ENCODE measurements at regions not wholly inside any gene's neighbourhood (a gene's known extent, or its start where the extent isn't known, plus 50 kb on each side); places are given as distances from the start of the nearest gene placed in this dataset.

GRCh38 chr15:66935688-66936087 lies 129.7 kb upstream of the SMAD3 start:
- no peak for TF ChIP-seq ZFX (IDR thresholded peaks at IDR 0.05)
- TF ChIP-seq CTCF (conservative IDR thresholded peaks at IDR 0.05): no peak
- no peak overlapping the region for H3K27ac ChIP-seq

GRCh38 chr15:66936109-66936860 lies 129.1 kb upstream of the SMAD3 start:
- no peak for TF ChIP-seq ZFX (IDR thresholded peaks at IDR 0.05)
- TF ChIP-seq CTCF (conservative IDR thresholded peaks at IDR 0.05): no peak
- no peak overlapping the region for H3K27ac ChIP-seq

GRCh38 chr15:66936861-66937582 lies 128.4 kb upstream of the SMAD3 start:
- TF ChIP-seq ZFX (IDR thresholded peaks at IDR 0.05): no peak
- no peak for TF ChIP-seq CTCF (conservative IDR thresholded peaks at IDR 0.05)
- no peak overlapping the region for H3K27ac ChIP-seq

DNA sequence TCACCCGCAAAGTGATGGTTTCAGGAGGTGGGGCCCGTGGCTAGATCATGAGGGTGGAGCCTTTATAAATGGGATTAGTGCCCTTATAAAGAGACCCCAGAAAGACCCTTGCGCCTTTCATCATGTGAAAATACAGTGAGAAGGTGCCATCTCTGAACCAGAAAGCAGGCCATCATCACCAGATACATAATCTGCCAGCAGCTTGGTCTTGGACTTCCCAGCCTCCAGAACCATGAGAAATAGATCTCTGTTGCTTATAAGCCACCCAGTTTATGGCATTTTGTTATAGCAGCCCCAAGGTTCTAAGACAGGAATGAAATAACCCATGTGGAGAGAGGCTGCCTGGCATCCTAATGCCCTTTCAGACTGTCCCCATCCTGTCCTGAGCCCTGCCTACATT lies 127.8 kb upstream of the SMAD3 start:
- TF ChIP-seq ZFX (IDR thresholded peaks at IDR 0.05) (no peak), CTCF (conservative IDR thresholded peaks at IDR 0.05) (no peak)
- H3K27ac ChIP-seq: no peak overlapping the region

GRCh38 chr15:66938114-66938830 lies 127.1 kb upstream of the SMAD3 start:
- TF ChIP-seq ZFX (IDR thresholded peaks at IDR 0.05) (no peak), CTCF (conservative IDR thresholded peaks at IDR 0.05) (no peak)
- H3K27ac ChIP-seq: no peak overlapping the region

DNA sequence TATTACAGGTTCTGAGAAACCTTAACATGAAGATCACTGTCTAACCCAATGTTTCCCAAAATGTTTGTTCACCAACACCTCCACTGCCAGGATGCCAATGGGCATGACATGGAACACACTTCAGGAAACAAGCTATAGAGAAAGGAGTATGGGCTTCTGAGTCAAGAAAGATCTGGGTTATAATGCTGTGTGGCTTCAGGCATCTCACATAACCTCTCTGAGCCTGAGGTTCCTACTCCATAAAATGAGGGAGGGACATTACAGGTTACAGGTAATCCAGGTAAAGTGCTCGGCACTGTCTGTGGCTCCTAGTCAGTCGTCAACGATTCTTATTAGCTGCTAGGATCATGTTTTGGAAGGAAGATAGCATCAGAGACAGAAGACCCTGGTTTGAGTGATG lies 126.4 kb upstream of the SMAD3 start:
- TF ChIP-seq ZFX (IDR thresholded peaks at IDR 0.05) (no peak), CTCF (conservative IDR thresholded peaks at IDR 0.05) (no peak)
- no peak overlapping the region for H3K27ac ChIP-seq
